PFSK-1 (cell line): ENCODE measurements at regions not wholly inside any gene's neighbourhood (a gene's known extent, or its start where the extent isn't known, plus 50 kb on each side); places are given as distances from the start of the nearest gene placed in this dataset.

Source experiments
- REST ChIP-seq, 2 experiments: IDR thresholded peaks; 2 replicates each; pipeline versions ENCODE4 v1.6.1 to v1.8.0; 2011 to 2012; ENCODE audit warnings: low read depth in 2 of 2, low read length in 2 of 2, control low read depth in 1 of 2, inconsistent platforms in 1 of 2, mild to moderate bottlenecking in 1 of 2, moderate library complexity in 1 of 2; ENCODE audit not compliant: insufficient read depth in 1 of 2
- TAF1 ChIP-seq: IDR thresholded peaks from 2 replicates; pipeline ENCODE4 v1.6.1; 2012; ENCODE audit warnings: low read length, control low read depth, borderline replicate concordance; ENCODE audit not compliant: insufficient read depth

- TF ChIP-seq TAF1 (no peak), REST (IDR thresholded peaks at IDR 0.05; ENCODE audit: insufficient read depth in 1 of 2, low read depth in 2 of 2, low read length in 2 of 2) (no peak)
Observed at GRCh38 chr1:70586046-70586445, 175.0 kb downstream of the CTH start.
